Gastrocnemius medialis (tissue), 4 donors: ENCODE measurements at regions not wholly inside any gene's neighbourhood (a gene's known extent, or its start where the extent isn't known, plus 50 kb on each side); places are given as distances from the start of the nearest gene placed in this dataset.

ENCODE experiments used
- POLR2A ChIP-seq, 2 donors: fragments of 450-650 bp; IDR thresholded peaks; one replicate each; pipeline ENCODE4 v1.6.1; 2017; ENCODE audit warnings: antibody characterized with exemption in 2 of 2, mild to moderate bottlenecking in 2 of 2, moderate library complexity in 2 of 2
- TF ChIP-seq, protein P1 (sequence below), 5 experiments: fragments of 450-650 bp in 3 of 5; fragments of 200-600 bp in 2 of 5; sonication (generic) in 2 of 5; IDR thresholded peaks in 4 of 5; conservative IDR thresholded peaks in 1 of 5; 1 replicate in 4 of 5; 2 replicates in 1 of 5; pipeline ENCODE4 v1.5.1; 2016 to 2019; ENCODE audit warnings: antibody characterized with exemption in 5 of 5, mild to moderate bottlenecking in 3 of 5, moderate library complexity in 3 of 5

DNA sequence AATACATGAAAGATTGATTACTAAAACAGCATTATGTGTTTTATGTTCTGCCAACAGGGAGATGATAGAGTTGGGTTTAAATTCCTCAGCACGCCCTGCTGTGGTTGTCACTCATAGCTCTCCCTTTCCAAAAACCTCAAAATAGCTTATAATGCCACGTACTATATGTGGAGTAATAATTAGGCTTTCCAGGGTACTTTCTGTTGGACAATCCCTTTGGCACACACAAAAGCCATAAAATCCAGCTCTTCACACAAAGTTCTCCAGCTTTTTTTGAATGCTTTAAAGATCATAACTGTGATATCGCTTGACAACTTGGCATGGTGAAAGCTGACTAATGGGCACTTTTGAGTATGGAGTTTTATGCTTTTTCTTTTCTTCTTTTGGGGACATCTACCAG is 145.3 kb upstream of the DCN start:
- TF ChIP-seq, protein P1, sequence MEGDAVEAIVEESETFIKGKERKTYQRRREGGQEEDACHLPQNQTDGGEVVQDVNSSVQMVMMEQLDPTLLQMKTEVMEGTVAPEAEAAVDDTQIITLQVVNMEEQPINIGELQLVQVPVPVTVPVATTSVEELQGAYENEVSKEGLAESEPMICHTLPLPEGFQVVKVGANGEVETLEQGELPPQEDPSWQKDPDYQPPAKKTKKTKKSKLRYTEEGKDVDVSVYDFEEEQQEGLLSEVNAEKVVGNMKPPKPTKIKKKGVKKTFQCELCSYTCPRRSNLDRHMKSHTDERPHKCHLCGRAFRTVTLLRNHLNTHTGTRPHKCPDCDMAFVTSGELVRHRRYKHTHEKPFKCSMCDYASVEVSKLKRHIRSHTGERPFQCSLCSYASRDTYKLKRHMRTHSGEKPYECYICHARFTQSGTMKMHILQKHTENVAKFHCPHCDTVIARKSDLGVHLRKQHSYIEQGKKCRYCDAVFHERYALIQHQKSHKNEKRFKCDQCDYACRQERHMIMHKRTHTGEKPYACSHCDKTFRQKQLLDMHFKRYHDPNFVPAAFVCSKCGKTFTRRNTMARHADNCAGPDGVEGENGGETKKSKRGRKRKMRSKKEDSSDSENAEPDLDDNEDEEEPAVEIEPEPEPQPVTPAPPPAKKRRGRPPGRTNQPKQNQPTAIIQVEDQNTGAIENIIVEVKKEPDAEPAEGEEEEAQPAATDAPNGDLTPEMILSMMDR (IDR thresholded peaks at IDR 0.05 in 4 of 5, conservative IDR thresholded peaks at IDR 0.05 in 1 of 5) = no peak
- TF ChIP-seq POLR2A (IDR thresholded peaks at IDR 0.05) = no peak
